ENCODE measurements at regions not wholly inside any gene's neighbourhood (a gene's known extent, or its start where the extent isn't known, plus 50 kb on each side); places are given as distances from the start of the nearest gene placed in this dataset.

GRCh38 chr2:153101187-153101586, 377.4 kb downstream of the RPRM start:
- H3K4me3 ChIP-seq (ENCODE audit: low read length) = no peak overlapping the region
- H3K27me3 ChIP-seq (ENCODE audit: insufficient read depth, low read length) = no peaks in the 10 kb centered on the region
- H3K9ac ChIP-seq (ENCODE audit: low read depth, low read length) = no peak overlapping the region
- H3K27ac ChIP-seq (ENCODE audit: low read depth, low read length) = no peak overlapping the region
- WGBS = 89% methylated on average over 2 of the region's 2 CpGs
- no peaks in the 10 kb centered on the region for H3K36me3 ChIP-seq (ENCODE audit: insufficient read depth, low read length)
- H3K9me3 ChIP-seq (ENCODE audit: insufficient read depth, low read depth, low read length) = no peaks in the 10 kb centered on the region
- no peaks in the 10 kb centered on the region for H3K4me1 ChIP-seq (ENCODE audit: insufficient read depth, low read length)

- Histone ChIP-seq H3K27ac (ENCODE audit: low read depth, low read length) (no peak overlapping the region), H3K36me3 (ENCODE audit: insufficient read depth, low read length) (no peaks in the 10 kb centered on the region), H3K9ac (ENCODE audit: low read depth, low read length) (no peak overlapping the region), H3K4me1 (ENCODE audit: insufficient read depth, low read length) (no peaks in the 10 kb centered on the region), H3K27me3 (ENCODE audit: insufficient read depth, low read length) (no peaks in the 10 kb centered on the region), H3K4me3 (ENCODE audit: low read length) (no peak overlapping the region), H3K9me3 (ENCODE audit: insufficient read depth, low read depth, low read length) (no peaks in the 10 kb centered on the region)
Observed at GRCh38 chr2:153100151-153100550, 378.4 kb downstream of the RPRM start.

GRCh38 chr2:153098073-153098472, 379.7 kb downstream of the ARL6IP6 start:
- Histone ChIP-seq H3K9me3 (ENCODE audit: insufficient read depth, low read depth, low read length) (no peaks in the 10 kb centered on the region), H3K27ac (ENCODE audit: low read depth, low read length) (no peak overlapping the region), H3K27me3 (ENCODE audit: insufficient read depth, low read length) (no peaks in the 10 kb centered on the region), H3K4me1 (ENCODE audit: insufficient read depth, low read length) (no peaks in the 10 kb centered on the region), H3K9ac (ENCODE audit: low read depth, low read length) (no peak overlapping the region), H3K4me3 (ENCODE audit: low read length) (no peak overlapping the region), H3K36me3 (ENCODE audit: insufficient read depth, low read length) (no peaks in the 10 kb centered on the region)

- H3K27ac ChIP-seq (ENCODE audit: low read depth, low read length) = no peak overlapping the region
- H3K4me1 ChIP-seq (ENCODE audit: insufficient read depth, low read length) = no peaks in the 10 kb centered on the region
- H3K9ac ChIP-seq (ENCODE audit: low read depth, low read length) = no peak overlapping the region
- H3K27me3 ChIP-seq (ENCODE audit: insufficient read depth, low read length) = no peaks in the 10 kb centered on the region
- no peaks in the 10 kb centered on the region for H3K36me3 ChIP-seq (ENCODE audit: insufficient read depth, low read length)
- no peaks in the 10 kb centered on the region for H3K9me3 ChIP-seq (ENCODE audit: insufficient read depth, low read depth, low read length)
- 100% methylated on average over 1 of the region's 2 CpGs for WGBS
- no peak overlapping the region for H3K4me3 ChIP-seq (ENCODE audit: low read length)
Observed at GRCh38 chr2:153096272-153096671, 377.9 kb downstream of the ARL6IP6 start.

- H3K36me3 ChIP-seq (ENCODE audit: insufficient read depth, low read length) = no peaks in the 10 kb centered on the region
- H3K27me3 ChIP-seq (ENCODE audit: insufficient read depth, low read length) = no peaks in the 10 kb centered on the region
- no peak overlapping the region for H3K27ac ChIP-seq (ENCODE audit: low read depth, low read length)
- no peaks in the 10 kb centered on the region for H3K4me1 ChIP-seq (ENCODE audit: insufficient read depth, low read length)
- no peak overlapping the region for H3K9ac ChIP-seq (ENCODE audit: low read depth, low read length)
- no peak overlapping the region for H3K4me3 ChIP-seq (ENCODE audit: low read length)
- H3K9me3 ChIP-seq (ENCODE audit: insufficient read depth, low read depth, low read length) = no peaks in the 10 kb centered on the region
Observed at GRCh38 chr2:153091344-153091743, 372.9 kb downstream of the ARL6IP6 start.

GRCh38 chr2:153079315-153079714, 360.9 kb downstream of the ARL6IP6 start:
- H3K9me3 ChIP-seq (ENCODE audit: insufficient read depth, low read depth, low read length) = no peaks in the 10 kb centered on the region
- H3K27ac ChIP-seq (ENCODE audit: low read depth, low read length) = no peak overlapping the region
- no peaks in the 10 kb centered on the region for H3K4me1 ChIP-seq (ENCODE audit: insufficient read depth, low read length)
- no peak overlapping the region for H3K4me3 ChIP-seq (ENCODE audit: low read length)
- WGBS = 38% methylated on average over 1 of the region's 1 CpG
- no peaks in the 10 kb centered on the region for H3K36me3 ChIP-seq (ENCODE audit: insufficient read depth, low read length)
- no peaks in the 10 kb centered on the region for H3K27me3 ChIP-seq (ENCODE audit: insufficient read depth, low read length)
- H3K9ac ChIP-seq (ENCODE audit: low read depth, low read length) = no peak overlapping the region

- Histone ChIP-seq H3K27ac (ENCODE audit: low read depth, low read length) (no peak overlapping the region), H3K4me3 (ENCODE audit: low read length) (no peak overlapping the region), H3K36me3 (ENCODE audit: insufficient read depth, low read length) (no peaks in the 10 kb centered on the region), H3K27me3 (ENCODE audit: insufficient read depth, low read length) (no peaks in the 10 kb centered on the region), H3K4me1 (ENCODE audit: insufficient read depth, low read length) (no peaks in the 10 kb centered on the region), H3K9ac (ENCODE audit: low read depth, low read length) (no peak overlapping the region), H3K9me3 (ENCODE audit: insufficient read depth, low read depth, low read length) (no peaks in the 10 kb centered on the region)
- WGBS = 99% methylated on average over 2 of the region's 2 CpGs
Observed at GRCh38 chr2:153077311-153077710, 358.9 kb downstream of the ARL6IP6 start.

- Histone ChIP-seq H3K4me1 (ENCODE audit: insufficient read depth, low read length) (no peaks in the 10 kb centered on the region), H3K27ac (ENCODE audit: low read depth, low read length) (no peak overlapping the region), H3K9me3 (ENCODE audit: insufficient read depth, low read depth, low read length) (no peaks in the 10 kb centered on the region), H3K9ac (ENCODE audit: low read depth, low read length) (no peak overlapping the region), H3K36me3 (ENCODE audit: insufficient read depth, low read length) (no peaks in the 10 kb centered on the region), H3K27me3 (ENCODE audit: insufficient read depth, low read length) (no peaks in the 10 kb centered on the region), H3K4me3 (ENCODE audit: low read length) (no peak overlapping the region)
- 95% methylated on average over 1 of the region's 1 CpG for WGBS
Observed at GRCh38 chr2:153074207-153074606, 355.8 kb downstream of the ARL6IP6 start.

- H3K9ac ChIP-seq (ENCODE audit: low read depth, low read length) = no peak overlapping the region
- no peaks in the 10 kb centered on the region for H3K4me1 ChIP-seq (ENCODE audit: insufficient read depth, low read length)
- no peaks in the 10 kb centered on the region for H3K27me3 ChIP-seq (ENCODE audit: insufficient read depth, low read length)
- no peak overlapping the region for H3K4me3 ChIP-seq (ENCODE audit: low read length)
- 92% methylated on average over 6 of the region's 8 CpGs for WGBS
- no peak overlapping the region for H3K27ac ChIP-seq (ENCODE audit: low read depth, low read length)
- H3K9me3 ChIP-seq (ENCODE audit: insufficient read depth, low read depth, low read length) = no peaks in the 10 kb centered on the region
- H3K36me3 ChIP-seq (ENCODE audit: insufficient read depth, low read length) = no peaks in the 10 kb centered on the region
Observed at GRCh38 chr2:153072813-153073212, 354.4 kb downstream of the ARL6IP6 start.

GRCh38 chr2:153072077-153072476, 353.7 kb downstream of the ARL6IP6 start:
- Histone ChIP-seq H3K4me3 (ENCODE audit: low read length) (no peak overlapping the region), H3K27ac (ENCODE audit: low read depth, low read length) (no peak overlapping the region), H3K9me3 (ENCODE audit: insufficient read depth, low read depth, low read length) (no peaks in the 10 kb centered on the region), H3K27me3 (ENCODE audit: insufficient read depth, low read length) (no peaks in the 10 kb centered on the region), H3K9ac (ENCODE audit: low read depth, low read length) (no peak overlapping the region), H3K36me3 (ENCODE audit: insufficient read depth, low read length) (no peaks in the 10 kb centered on the region), H3K4me1 (ENCODE audit: insufficient read depth, low read length) (no peaks in the 10 kb centered on the region)
- 83% methylated on average over 6 of the region's 6 CpGs for WGBS

- Histone ChIP-seq H3K27ac (ENCODE audit: low read depth, low read length) (no peak overlapping the region), H3K36me3 (ENCODE audit: insufficient read depth, low read length) (no peaks in the 10 kb centered on the region), H3K4me1 (ENCODE audit: insufficient read depth, low read length) (no peaks in the 10 kb centered on the region), H3K9ac (ENCODE audit: low read depth, low read length) (no peak overlapping the region), H3K4me3 (ENCODE audit: low read length) (no peak overlapping the region), H3K27me3 (ENCODE audit: insufficient read depth, low read length) (no peaks in the 10 kb centered on the region), H3K9me3 (ENCODE audit: insufficient read depth, low read depth, low read length) (no peaks in the 10 kb centered on the region)
Observed at GRCh38 chr2:153071090-153071489, 352.7 kb downstream of the ARL6IP6 start.

GRCh38 chr2:153068915-153069314, 350.5 kb downstream of the ARL6IP6 start:
- Histone ChIP-seq H3K36me3 (ENCODE audit: insufficient read depth, low read length) (no peaks in the 10 kb centered on the region), H3K4me3 (ENCODE audit: low read length) (no peak overlapping the region), H3K9me3 (ENCODE audit: insufficient read depth, low read depth, low read length) (no peaks in the 10 kb centered on the region), H3K27ac (ENCODE audit: low read depth, low read length) (no peak overlapping the region), H3K27me3 (ENCODE audit: insufficient read depth, low read length) (no peaks in the 10 kb centered on the region), H3K4me1 (ENCODE audit: insufficient read depth, low read length) (no peaks in the 10 kb centered on the region), H3K9ac (ENCODE audit: low read depth, low read length) (no peak overlapping the region)
- 88% methylated on average over 2 of the region's 2 CpGs for WGBS

Measured in HUES64 (cell line).